ENCODE measurements at regions not wholly inside any gene's neighbourhood (a gene's known extent, or its start where the extent isn't known, plus 50 kb on each side); places are given as distances from the start of the nearest gene placed in this dataset.

DNA sequence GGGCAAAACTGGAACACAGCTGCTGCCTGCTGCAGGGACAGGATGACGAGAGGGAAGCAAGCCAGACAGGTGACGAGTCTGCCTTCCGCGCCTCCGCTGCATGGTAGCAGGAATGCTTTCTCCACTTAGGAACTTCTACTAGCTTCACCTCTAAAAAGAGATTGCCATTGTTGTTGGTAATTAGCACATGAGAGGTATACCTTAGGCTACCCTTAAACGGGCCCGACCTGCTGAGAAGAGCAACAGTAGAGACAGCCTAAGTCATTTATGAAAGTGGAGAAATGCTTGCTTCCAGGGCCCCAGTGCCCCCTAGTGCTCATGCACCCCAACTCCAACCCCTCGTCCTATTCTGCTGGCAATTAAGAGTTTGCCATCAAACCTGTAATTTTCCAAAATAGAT is 96.9 kb upstream of the AKT3 start:
- H3K36me3 Mint-ChIP-seq (ENCODE audit: insufficient read depth in 1 of 3, low read depth in 3 of 3) = peaks cover 0 to 2% (median 0%) of the 10 kb centered on the region in 3 experiments; a peak in 2 of 7 replicates
- Histone ChIP-seq H3K27ac (ENCODE audit: insufficient read length, low read depth, low read length) (no peak overlapping the region), H3K27me3 (ENCODE audit: insufficient read depth, low read length) (no peaks in the 10 kb centered on the region; the same call in 1 of the 2 replicates), H3K79me2 (ENCODE audit: insufficient read depth, low read length) (no peaks in the 10 kb centered on the region), H4K20me1 (ENCODE audit: control insufficient read depth, insufficient read depth, insufficient read length) (no peaks in the 10 kb centered on the region), H3K23ac (ENCODE audit: insufficient read length, low read depth, low read length) (no peak overlapping the region), H4K8ac (replicated peaks; ENCODE audit: insufficient read length, low read depth, low read length) (no peak overlapping the region), H3K4me1 (ENCODE audit: insufficient read depth, low read length) (no peaks in the 10 kb centered on the region; the same call in 1 of the 2 replicates), H2BK15ac (ENCODE audit: low read depth, low read length) (no peak overlapping the region), H2BK20ac (ENCODE audit: low read depth, low read length, poor library complexity, severe bottlenecking) (no peak overlapping the region), H2BK120ac (ENCODE audit: low read depth, low read length, poor library complexity, severe bottlenecking) (no peak overlapping the region), H3K23me2 (ENCODE audit: insufficient read length, low read depth, low read length, poor library complexity, severe bottlenecking) (peaks cover 2% of the 10 kb centered on the region), H3K9ac (ENCODE audit: extremely low read depth, insufficient read length, low read length) (no peak overlapping the region), H2AFZ (ENCODE audit: low read length) (no peak overlapping the region), H2AK5ac (ENCODE audit: insufficient read length, low read length) (no peak overlapping the region), H4K91ac (ENCODE audit: insufficient read length, low read depth, low read length) (no peak overlapping the region), H3K18ac (ENCODE audit: insufficient read length, low read depth, low read length) (no peak overlapping the region), H3K4ac (ENCODE audit: low read depth, low read length) (no peak overlapping the region), H3K79me1 (ENCODE audit: insufficient read depth, low read depth, low read length, poor library complexity, severe bottlenecking) (no peaks in the 10 kb centered on the region), H3K9me3 (ENCODE audit: control insufficient read depth, low read depth, low read length) (no peaks in the 10 kb centered on the region), H3K56ac (ENCODE audit: insufficient read length, low read depth, low read length) (no peak overlapping the region), H3K4me2 (ENCODE audit: insufficient read depth, insufficient read length, low read length) (no peak overlapping the region), H2BK5ac (ENCODE audit: insufficient read length, low read length) (no peak overlapping the region), H2BK12ac (ENCODE audit: insufficient read length, low read depth, low read length) (no peak overlapping the region), H3T11ph (ENCODE audit: low read length) (no peak overlapping the region), H4K5ac (ENCODE audit: insufficient read length, low read depth, low read length) (no peak overlapping the region), H3K14ac (ENCODE audit: insufficient read depth, low read length) (no peak overlapping the region)
- peaks cover 35 to 38% of the 10 kb centered on the region in 2 experiments for H3K4me1 Mint-ChIP-seq
- no peak overlapping the region for H3K27ac Mint-ChIP-seq
- H3K27me3 Mint-ChIP-seq (ENCODE audit: low read depth) = peaks cover 54% of the 10 kb centered on the region
- WGBS (ENCODE audit: extremely low coverage, insufficient read length, low lambda C conversion rate) = no CpG with 5 or more reads among the region's 8 CpGs
- peaks cover 0 to 6% of the 10 kb centered on the region in 2 experiments; a peak in 1 of 5 replicates for H3K9me3 Mint-ChIP-seq
- TF ChIP-seq CTCF (conservative IDR thresholded peaks at IDR 0.05) = peak; percentile 89
- DNase-seq = peak; percentile 76
- no peak overlapping the region for H3K4me3 Mint-ChIP-seq

Measured in H9 (cell line).